SK-N-SH (cell line): ENCODE measurements at regions not wholly inside any gene's neighbourhood (a gene's known extent, or its start where the extent isn't known, plus 50 kb on each side); places are given as distances from the start of the nearest gene placed in this dataset.

Source experiments
- CTCF ChIP-seq: fragments of 200-600 bp; sonication (generic); IDR thresholded peaks from 2 replicates; pipeline ENCODE4 v1.6.1; 2017; ENCODE audit warnings: antibody characterized with exemption, mild to moderate bottlenecking, moderate library complexity
- GABPA ChIP-seq: IDR thresholded peaks from 2 replicates; pipeline ENCODE4 v1.4.0; 2012; ENCODE audit warnings: low read depth, mild to moderate bottlenecking
- JUND ChIP-seq: IDR thresholded peaks from 2 replicates; pipeline ENCODE4 v1.4.0; 2012
- NFIC ChIP-seq: IDR thresholded peaks from 2 replicates; pipeline ENCODE4 v1.4.0; 2012; ENCODE audit warnings: borderline replicate concordance
- NRF1 ChIP-seq: IDR thresholded peaks from 2 replicates; pipeline ENCODE4 v1.6.1; 2012; ENCODE audit warnings: low read depth, mild to moderate bottlenecking, low read length
- TAF1 ChIP-seq: IDR thresholded peaks from 2 replicates; pipeline ENCODE4 v1.6.1; 2012; ENCODE audit warnings: low read depth, mild to moderate bottlenecking, low read length, moderate library complexity, borderline replicate concordance
- TCF12 ChIP-seq: IDR thresholded peaks from 2 replicates; pipeline ENCODE4 v1.4.0; 2012

GRCh38 chr3:198112031-198112430 is 152.0 kb downstream of the LMLN start:
- TF ChIP-seq NFIC: no peak
- TF ChIP-seq CTCF: no peak
- no peak for TF ChIP-seq JUND
- TF ChIP-seq TAF1: no peak
- TF ChIP-seq NRF1: no peak
- no peak for TF ChIP-seq GABPA
- TF ChIP-seq TCF12: no peak
